Panc1 (cell line): ENCODE measurements at regions not wholly inside any gene's neighbourhood (a gene's known extent, or its start where the extent isn't known, plus 50 kb on each side); places are given as distances from the start of the nearest gene placed in this dataset.

Experiments
- ATAC-seq: fragments of 200-7000 bp; cut with Tn5 transposase; 2 replicates; pipeline ENCODE4 v1.9.1; 2020; ENCODE audit warnings: mild to moderate bottlenecking, moderate library complexity
- BruUV-seq: library from RNA; stranded (reverse); fragments of 400-500 nt; replicated peaks from 2 replicates; lab custom pipeline; 2021; lab: Mats Ljungman, UMichigan
- CTCF ChIA-PET: fragments of 300-600 bp; sonication (Branson Sonifier 250); formaldehyde crosslinking; loops from one replicate; lab custom pipeline; 2022; ENCODE audit warnings: antibody characterized with exemption; lab: Charles Lee
- POLR2A ChIA-PET: fragments of 300-600 bp; sonication (Branson Sonifier 250); formaldehyde crosslinking; loops from one replicate; lab custom pipeline; 2022; ENCODE audit warnings: antibody characterized with exemption; lab: Charles Lee
- DNase-seq: peaks from one replicate; pipeline ENCODE4 v3.0.0-alpha.2; 2010; ENCODE audit warnings: low read depth, low spot score
- H3K27ac ChIP-seq: 2 replicates; pipeline ENCODE4 v1.5.1; 2011; ENCODE audit warnings: mild to moderate bottlenecking, low read length, inconsistent platforms
- H3K27me3 ChIP-seq: fragments of 200-500 bp; sonication (Bioruptor generic); 2 replicates; pipeline ENCODE4 v1.6.0; 2014; ENCODE audit warnings: low read length, inconsistent platforms; ENCODE audit not compliant: control insufficient read depth, insufficient read depth
- H3K36me3 ChIP-seq: fragments of 200-500 bp; sonication (Bioruptor generic); 2 replicates; pipeline ENCODE4 v1.5.1; 2014; ENCODE audit warnings: inconsistent platforms, mild to moderate bottlenecking, low read length, moderate library complexity; ENCODE audit not compliant: control insufficient read depth, insufficient read depth
- H3K4me1 ChIP-seq: 2 replicates; pipeline ENCODE4 v1.5.1; 2011; ENCODE audit warnings: inconsistent platforms, mild to moderate bottlenecking, low read length, moderate library complexity; ENCODE audit not compliant: control insufficient read depth, insufficient read depth
- H3K4me3 ChIP-seq, 2 experiments: 2 replicates each; pipeline ENCODE4 v1.5.1; 2011 to 2012; ENCODE audit warnings: low read depth in 2 of 2, low read length in 2 of 2, mild to moderate bottlenecking in 2 of 2, inconsistent platforms in 1 of 2, moderate library complexity in 1 of 2
- H3K9me3 ChIP-seq: fragments of 200-500 bp; sonication (Bioruptor generic); 2 replicates; pipeline ENCODE4 v1.5.1; 2014; ENCODE audit warnings: low read depth, mild to moderate bottlenecking, inconsistent platforms, low read length, moderate library complexity; ENCODE audit not compliant: control insufficient read depth, insufficient read depth
- POLR2AphosphoS5 ChIP-seq: IDR thresholded peaks from 2 replicates; pipeline ENCODE4 v1.6.1; 2012; ENCODE audit warnings: mild to moderate bottlenecking, low read depth, low read length, moderate library complexity
- REST ChIP-seq, 2 experiments: IDR thresholded peaks; 2 replicates each; pipeline ENCODE4 v1.6.1; 2011 to 2012; ENCODE audit warnings: low read depth in 2 of 2, control low read depth in 1 of 2, low read length in 1 of 2, mild to moderate bottlenecking in 1 of 2, moderate library complexity in 1 of 2; ENCODE audit not compliant: insufficient read depth in 1 of 2
- SIN3A ChIP-seq: IDR thresholded peaks from 2 replicates; pipeline ENCODE4 v1.6.1; 2012; ENCODE audit warnings: low read depth, mild to moderate bottlenecking, low read length, moderate library complexity, borderline replicate concordance; ENCODE audit not compliant: insufficient read depth
- TCF7L2 ChIP-seq: IDR thresholded peaks from 2 replicates; pipeline ENCODE4 v1.6.1; 2011; ENCODE audit warnings: mild to moderate bottlenecking, low read depth, low read length, inconsistent platforms
- in situ Hi-C: cut with HindIII; loops from 2 replicates; pipeline ENCODE4 v1.10.0; 2016; ENCODE audit warnings: low sequenced_read_pairs, low pct_unique_long_range_greater_than_20kb
- intact Hi-C: fragments of 100-400 bp; cut with micrococcal nuclease; formaldehyde crosslinking; loops from one replicate; pipeline ENCODE4 v1.10.0; 2022; ENCODE audit not compliant: unreplicated experiment
- TF ChIP-seq, protein P1 (sequence below): fragments of 450-650 bp; IDR thresholded peaks from 2 replicates; pipeline ENCODE4 v1.5.1; 2017; ENCODE audit warnings: mild to moderate bottlenecking

DNA sequence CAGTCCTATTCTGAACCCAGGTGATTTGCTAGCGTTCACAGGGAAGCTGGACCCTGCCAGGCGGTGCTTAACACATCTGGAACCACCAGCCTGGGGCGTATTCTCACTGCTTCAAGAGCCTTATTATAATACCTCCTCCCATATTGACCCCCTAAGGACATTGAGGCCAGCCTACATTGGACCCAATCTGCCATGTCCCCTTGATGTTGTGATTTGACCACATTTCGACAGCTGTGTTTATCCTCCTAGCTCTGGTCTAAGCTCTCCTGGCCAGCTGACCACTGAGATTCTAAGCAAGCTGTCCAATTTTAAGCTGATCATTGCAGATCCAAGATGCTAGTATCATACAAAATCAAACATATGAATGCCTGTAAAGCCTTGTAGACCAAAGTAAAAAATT lies 148.1 kb upstream of the BLID start:
- ATAC-seq (no peak), DNase-seq (no peak)
- Histone ChIP-seq H3K9me3 (no peaks in the 10 kb centered on the region), H3K27ac (no peak overlapping the region), H3K4me1 (no peaks in the 10 kb centered on the region), H3K27me3 (peaks cover 17% of the 10 kb centered on the region), H3K4me3 (no peak overlapping the region), H3K36me3 (no peaks in the 10 kb centered on the region)
- in situ Hi-C loops: no loop called here
- no TSS peak for BruUV-seq
- ChIA-PET CTCF (no interaction called here), POLR2A (no interaction called here)
- intact Hi-C loops: no loop called here
- TF ChIP-seq REST (IDR thresholded peaks at IDR 0.05; ENCODE audit: insufficient read depth in 1 of 2, low read depth in 2 of 2, low read length in 1 of 2): no peak
- TF ChIP-seq POLR2AphosphoS5: no peak
- no peak for TF ChIP-seq TCF7L2
- TF ChIP-seq SIN3A: no peak
- TF ChIP-seq, protein P1, sequence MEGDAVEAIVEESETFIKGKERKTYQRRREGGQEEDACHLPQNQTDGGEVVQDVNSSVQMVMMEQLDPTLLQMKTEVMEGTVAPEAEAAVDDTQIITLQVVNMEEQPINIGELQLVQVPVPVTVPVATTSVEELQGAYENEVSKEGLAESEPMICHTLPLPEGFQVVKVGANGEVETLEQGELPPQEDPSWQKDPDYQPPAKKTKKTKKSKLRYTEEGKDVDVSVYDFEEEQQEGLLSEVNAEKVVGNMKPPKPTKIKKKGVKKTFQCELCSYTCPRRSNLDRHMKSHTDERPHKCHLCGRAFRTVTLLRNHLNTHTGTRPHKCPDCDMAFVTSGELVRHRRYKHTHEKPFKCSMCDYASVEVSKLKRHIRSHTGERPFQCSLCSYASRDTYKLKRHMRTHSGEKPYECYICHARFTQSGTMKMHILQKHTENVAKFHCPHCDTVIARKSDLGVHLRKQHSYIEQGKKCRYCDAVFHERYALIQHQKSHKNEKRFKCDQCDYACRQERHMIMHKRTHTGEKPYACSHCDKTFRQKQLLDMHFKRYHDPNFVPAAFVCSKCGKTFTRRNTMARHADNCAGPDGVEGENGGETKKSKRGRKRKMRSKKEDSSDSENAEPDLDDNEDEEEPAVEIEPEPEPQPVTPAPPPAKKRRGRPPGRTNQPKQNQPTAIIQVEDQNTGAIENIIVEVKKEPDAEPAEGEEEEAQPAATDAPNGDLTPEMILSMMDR: no peak

- TF ChIP-seq, protein P1: no peak
- no peak for TF ChIP-seq REST (IDR thresholded peaks at IDR 0.05; ENCODE audit: insufficient read depth in 1 of 2, low read depth in 2 of 2, low read length in 1 of 2)
- TF ChIP-seq SIN3A: no peak
- no peak for TF ChIP-seq TCF7L2
- no peak for TF ChIP-seq POLR2AphosphoS5
- in situ Hi-C loops (no loop called here), intact Hi-C loops (no loop called here)
- BruUV-seq: no TSS peak
- CTCF ChIA-PET: no interaction called here
- H3K4me3 ChIP-seq: no peak overlapping the region
- no peak for ATAC-seq
- H3K27ac ChIP-seq: no peak overlapping the region
- POLR2A ChIA-PET: no interaction called here
- H3K36me3 ChIP-seq: no peaks in the 10 kb centered on the region
- peaks cover 13% of the 10 kb centered on the region for H3K27me3 ChIP-seq
- DNase-seq: no peak
- no peaks in the 10 kb centered on the region for H3K9me3 ChIP-seq
- no peaks in the 10 kb centered on the region for H3K4me1 ChIP-seq
These were observed 145.5 kb upstream of the BLID start for GRCh38 chr11:122261546-122261945.
